Fibroblast of the aortic adventitia (primary cell): ENCODE measurements at regions not wholly inside any gene's neighbourhood (a gene's known extent, or its start where the extent isn't known, plus 50 kb on each side); places are given as distances from the start of the nearest gene placed in this dataset.

ENCODE experiments used
- DNase-seq: peaks from one replicate; pipeline ENCODE4 v3.0.0-alpha.2; 2010; ENCODE audit warnings: low read depth
- H3K4me3 ChIP-seq: 2 replicates; pipeline ENCODE4 v1.5.1; 2011; ENCODE audit warnings: low read depth, mild to moderate bottlenecking, control low read depth, low read length, moderate library complexity
- CTCF ChIP-seq: IDR thresholded peaks from 2 replicates; pipeline ENCODE4 v1.5.1; 2011; ENCODE audit warnings: mild to moderate bottlenecking, low read length, control low read depth, inconsistent platforms; ENCODE audit not compliant: insufficient read depth

GRCh38 chr18:39737869-39738268, 2172.3 kb upstream of the CELF4 start:
- no peak for DNase-seq
- no peak overlapping the region for H3K4me3 ChIP-seq
- no peak for TF ChIP-seq CTCF

GRCh38 chr18:39732918-39733317, 2167.3 kb upstream of the CELF4 start:
- no peak overlapping the region for H3K4me3 ChIP-seq
- no peak for DNase-seq
- no peak for TF ChIP-seq CTCF

DNA sequence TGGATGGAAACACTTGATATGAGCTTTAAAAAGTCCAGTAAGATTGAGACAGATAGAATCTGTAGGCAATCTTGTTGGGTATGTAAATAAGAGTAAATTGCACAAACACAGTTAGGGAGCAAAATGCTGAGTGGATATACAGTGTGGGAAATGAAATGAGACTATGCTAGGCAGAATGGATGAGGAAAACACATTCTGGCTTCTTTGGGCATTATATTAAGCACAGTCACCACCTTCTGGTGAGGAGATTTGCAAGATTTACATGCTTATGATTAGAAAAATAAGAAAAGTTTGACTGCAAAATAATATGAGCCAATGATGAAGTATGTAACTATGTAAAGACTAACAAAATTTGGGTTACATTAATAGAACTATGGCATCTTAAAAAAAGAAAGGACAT, 2165.0 kb upstream of the CELF4 start:
- no peak for DNase-seq
- no peak for TF ChIP-seq CTCF
- no peak overlapping the region for H3K4me3 ChIP-seq

- no peak overlapping the region for H3K4me3 ChIP-seq
- DNase-seq, result peak; percentile 19
- no peak for TF ChIP-seq CTCF
These were observed 2159.1 kb upstream of the CELF4 start for GRCh38 chr18:39724652-39725051.

DNA sequence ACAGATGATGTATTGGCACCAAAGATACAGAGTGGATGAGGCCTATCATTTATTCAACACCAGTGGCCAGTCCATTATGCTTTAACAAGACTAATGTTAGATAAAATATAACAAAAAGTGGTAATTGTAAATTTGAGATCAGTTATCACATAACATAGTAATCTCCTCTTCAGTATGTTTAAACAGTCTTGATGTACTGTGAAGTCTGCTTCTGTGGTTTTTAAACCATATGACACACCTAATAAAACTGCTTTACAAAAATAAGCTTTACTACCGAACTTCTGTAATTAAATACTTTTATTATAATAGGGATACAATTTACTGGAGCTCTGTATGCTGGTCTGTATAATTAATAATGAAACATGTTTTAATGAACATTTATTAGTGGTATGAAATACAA, 2156.1 kb upstream of the CELF4 start:
- DNase-seq, result no peak
- H3K4me3 ChIP-seq, result no peak overlapping the region
- TF ChIP-seq CTCF, result no peak

- no peak for DNase-seq
- TF ChIP-seq CTCF, result no peak
- no peak overlapping the region for H3K4me3 ChIP-seq
These were observed 2148.4 kb upstream of the CELF4 start for GRCh38 chr18:39713961-39714360.

DNA sequence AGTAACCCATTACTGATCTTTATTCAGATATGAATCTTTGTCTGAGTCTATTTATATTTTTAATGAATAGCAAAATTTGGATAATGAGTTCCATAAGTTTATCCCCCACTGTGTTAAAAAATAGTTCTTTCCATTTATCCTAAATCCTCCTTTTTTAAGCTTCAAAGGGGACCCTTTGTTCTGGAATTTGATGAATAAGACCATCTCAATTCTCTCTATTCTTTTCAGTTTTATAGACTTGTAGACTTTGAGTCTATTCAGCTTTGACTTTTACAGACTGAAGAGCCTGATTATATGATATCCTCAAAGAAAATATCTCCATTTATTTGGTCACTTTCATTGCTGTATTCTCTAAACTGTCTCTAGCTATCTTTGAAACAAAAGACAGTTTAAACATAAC, 2146.1 kb upstream of the CELF4 start:
- no peak for DNase-seq
- H3K4me3 ChIP-seq, result no peak overlapping the region
- TF ChIP-seq CTCF, result no peak
